Activated CD4-positive, CD25-positive, alpha-beta regulatory T cell treated with anti-CD3 and anti-CD28 coated beads, Interleukin-2, amount 50 U/mL, for 24 hours (primary cell): ENCODE measurements at regions not wholly inside any gene's neighbourhood (a gene's known extent, or its start where the extent isn't known, plus 50 kb on each side); places are given as distances from the start of the nearest gene placed in this dataset.

Experiments
- ATAC-seq, 2 donors: fragments of 150-1000 bp; cut with Tn5 transposase; one replicate each; pipeline ENCODE4 v1.10.0; 2021; ENCODE audit warnings: mild to moderate bottlenecking in 1 of 2, moderate library complexity in 1 of 2

GRCh38 chr15:62712455-62712839, 330.1 kb upstream of the TPM1 start:
- ATAC-seq: peak; percentile 11 to 33

- no peak for ATAC-seq
These were observed 326.6 kb upstream of the TPM1 start for GRCh38 chr15:62715946-62716345.

- no peak for ATAC-seq
These were observed 325.1 kb upstream of the TPM1 start for GRCh38 chr15:62717496-62717895.

- ATAC-seq: no peak
These were observed 323.2 kb upstream of the TPM1 start for GRCh38 chr15:62719316-62719715.

GRCh38 chr15:62722237-62722636, 320.3 kb upstream of the TPM1 start:
- ATAC-seq: no peak

- ATAC-seq: no peak
These were observed 316.1 kb upstream of the TPM1 start for GRCh38 chr15:62726461-62726860.

- ATAC-seq: no peak
These were observed 315.0 kb upstream of the TPM1 start for GRCh38 chr15:62727501-62727900.

GRCh38 chr15:62730825-62731224, 311.7 kb upstream of the TPM1 start:
- no peak for ATAC-seq

- no peak for ATAC-seq
These were observed 310.5 kb upstream of the TPM1 start for GRCh38 chr15:62732078-62732477.

- no peak for ATAC-seq
These were observed 307.8 kb upstream of the TPM1 start for GRCh38 chr15:62734706-62735105.

GRCh38 chr15:62736756-62737155, 305.8 kb upstream of the TPM1 start:
- ATAC-seq: no peak

GRCh38 chr15:62737551-62737950, 305.0 kb upstream of the TPM1 start:
- no peak for ATAC-seq

GRCh38 chr15:62739082-62739481, 303.5 kb upstream of the TPM1 start:
- no peak for ATAC-seq

- ATAC-seq: no peak
These were observed 303.0 kb upstream of the TPM1 start for GRCh38 chr15:62739507-62739906.

GRCh38 chr15:62740141-62741004, 302.2 kb upstream of the TPM1 start:
- no peak for ATAC-seq

- ATAC-seq: no peak
These were observed 301.4 kb upstream of the TPM1 start for GRCh38 chr15:62741106-62741505.

GRCh38 chr15:62742409-62743171, 300.0 kb upstream of the TPM1 start:
- ATAC-seq: no peak

GRCh38 chr15:62745621-62746225, 296.8 kb upstream of the TPM1 start:
- ATAC-seq: no peak

- no peak for ATAC-seq
These were observed 294.4 kb upstream of the TPM1 start for GRCh38 chr15:62748196-62748595.

GRCh38 chr15:62749036-62749815, 293.3 kb upstream of the TPM1 start:
- ATAC-seq: no peak

GRCh38 chr15:62750471-62750870, 292.1 kb upstream of the TPM1 start:
- ATAC-seq: no peak

- ATAC-seq: no peak
These were observed 289.7 kb upstream of the TPM1 start for GRCh38 chr15:62752657-62753517.
